Activated CD4-positive, alpha-beta T cell treated with anti-CD3 and anti-CD28 coated beads for 36 hours (primary cell): ENCODE measurements at regions not wholly inside any gene's neighbourhood (a gene's known extent, or its start where the extent isn't known, plus 50 kb on each side); places are given as distances from the start of the nearest gene placed in this dataset.
"Not testable (repeated sequence)": the region's sequence is repeated elsewhere in the genome, so short reads cannot be mapped to it uniquely, and the experiment has no call there.

Source experiments
- ATAC-seq: fragments of 200-7000 bp; cut with Tn5 transposase; one replicate; pipeline ENCODE4 v1.10.0; 2021; ENCODE audit warnings: mild to moderate bottlenecking, moderate library complexity
- CTCF ChIA-PET: fragments of 350-600 bp; sonication (Branson Sonifier 250); formaldehyde crosslinking; loops from one replicate; lab custom pipeline; 2021; ENCODE audit warnings: antibody characterized with exemption; lab: Charles Lee
- POLR2A ChIA-PET: fragments of 350-600 bp; sonication (Branson Sonifier 250); formaldehyde crosslinking; loops from one replicate; lab custom pipeline; 2021; ENCODE audit warnings: antibody characterized with exemption, inconsistent platforms; lab: Charles Lee
- DNase-seq: peaks from one replicate; pipeline ENCODE4 v3.0.0-alpha.2; 2020
- H3K27ac Mint-ChIP-seq: one replicate; pipeline ENCODE4 v1.8.0; 2021; ENCODE audit warnings: mixed read lengths
- H3K27me3 Mint-ChIP-seq: one replicate; pipeline ENCODE4 v1.8.0; 2021; ENCODE audit warnings: mixed read lengths
- H3K36me3 Mint-ChIP-seq: one replicate; pipeline ENCODE4 v1.8.0; 2021; ENCODE audit warnings: low read depth, mixed read lengths
- H3K4me1 Mint-ChIP-seq: one replicate; pipeline ENCODE4 v1.8.0; 2021; ENCODE audit warnings: mixed read lengths
- H3K4me3 Mint-ChIP-seq: one replicate; pipeline ENCODE4 v1.8.0; 2021; ENCODE audit warnings: mild to moderate bottlenecking, moderate library complexity, mixed read lengths
- H3K9me3 Mint-ChIP-seq: one replicate; pipeline ENCODE4 v1.8.0; 2021; ENCODE audit warnings: low read depth, mixed read lengths
- intact Hi-C, 2 experiments: fragments of 100-400 bp; cut with DNase I in 1 of 2; cut with micrococcal nuclease in 1 of 2; formaldehyde crosslinking; loops; one replicate each; pipeline versions ENCODE4 v1.14.2 to v1.15.1; 2022 to 2024; cut with DNase I, micrococcal nuclease

DNA sequence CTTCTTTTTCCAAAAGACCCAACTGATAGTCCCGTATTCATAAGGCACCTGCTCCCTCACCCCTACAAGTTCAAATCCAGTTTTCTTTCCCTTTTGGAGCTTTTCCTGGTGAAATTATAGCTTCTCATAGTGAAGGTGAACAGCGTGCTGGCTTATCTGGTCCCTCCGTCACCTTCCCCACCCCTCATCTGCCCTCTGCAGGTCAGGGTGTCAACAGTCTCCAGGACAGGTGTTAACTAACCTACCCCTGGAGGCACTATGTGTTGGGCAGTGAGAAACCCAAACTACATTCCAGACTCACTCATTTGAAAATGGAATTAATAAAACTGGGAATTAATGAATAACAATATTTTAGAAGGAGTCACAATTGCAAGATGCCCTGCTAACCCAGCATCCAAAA, 109.0 kb upstream of the TAS2R1 start:
- Mint-ChIP-seq H3K27ac (no peak overlapping the region), H3K36me3 (no peaks in the 10 kb centered on the region), H3K9me3 (peaks cover 3% of the 10 kb centered on the region), H3K4me1 (no peaks in the 10 kb centered on the region), H3K27me3 (no peaks in the 10 kb centered on the region), H3K4me3 (no peak overlapping the region)
- ChIA-PET POLR2A (no interaction called here), CTCF (no interaction called here)
- DNase-seq (no peak), ATAC-seq (no peak)
- intact Hi-C loops, result no loop called here

- ATAC-seq (no peak), DNase-seq (no peak)
- POLR2A ChIA-PET, result no interaction called here
- Mint-ChIP-seq H3K27me3 (no peaks in the 10 kb centered on the region), H3K36me3 (no peaks in the 10 kb centered on the region), H3K27ac (no peak overlapping the region), H3K9me3 (peaks cover 3% of the 10 kb centered on the region), H3K4me3 (no peak overlapping the region), H3K4me1 (no peaks in the 10 kb centered on the region)
- intact Hi-C loops, result no loop called here
- CTCF ChIA-PET, result no interaction called here
These were observed 107.1 kb upstream of the TAS2R1 start for GRCh38 chr5:9737265-9737664.

DNA sequence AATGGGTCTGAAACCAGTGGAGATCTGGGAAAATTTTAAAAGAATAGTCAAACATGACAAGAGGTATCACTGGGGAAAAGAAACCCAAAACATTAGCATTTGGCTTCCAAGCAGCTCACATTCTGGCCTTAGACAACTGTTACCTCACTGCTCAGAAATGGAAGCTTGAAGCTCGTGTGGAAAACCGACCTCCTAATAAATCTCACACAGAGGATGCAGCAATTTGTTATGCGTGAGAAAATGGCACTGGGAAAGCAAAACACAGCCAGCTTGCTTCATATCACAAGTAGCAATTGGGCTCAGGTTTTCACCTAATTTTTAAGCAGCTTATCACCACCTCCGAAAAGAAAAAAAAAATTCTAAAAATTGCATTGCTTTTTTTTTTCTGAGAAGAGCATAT, 103.3 kb upstream of the TAS2R1 start:
- H3K9me3 Mint-ChIP-seq, result peaks cover 8% of the 10 kb centered on the region
- intact Hi-C loops, result no loop called here
- H3K27me3 Mint-ChIP-seq, result no peaks in the 10 kb centered on the region
- no peak overlapping the region for H3K4me3 Mint-ChIP-seq
- ChIA-PET CTCF (no interaction called here), POLR2A (no interaction called here)
- no peak overlapping the region for H3K27ac Mint-ChIP-seq
- H3K4me1 Mint-ChIP-seq, result no peaks in the 10 kb centered on the region
- no peaks in the 10 kb centered on the region for H3K36me3 Mint-ChIP-seq
- ATAC-seq (no peak), DNase-seq (no peak)

DNA sequence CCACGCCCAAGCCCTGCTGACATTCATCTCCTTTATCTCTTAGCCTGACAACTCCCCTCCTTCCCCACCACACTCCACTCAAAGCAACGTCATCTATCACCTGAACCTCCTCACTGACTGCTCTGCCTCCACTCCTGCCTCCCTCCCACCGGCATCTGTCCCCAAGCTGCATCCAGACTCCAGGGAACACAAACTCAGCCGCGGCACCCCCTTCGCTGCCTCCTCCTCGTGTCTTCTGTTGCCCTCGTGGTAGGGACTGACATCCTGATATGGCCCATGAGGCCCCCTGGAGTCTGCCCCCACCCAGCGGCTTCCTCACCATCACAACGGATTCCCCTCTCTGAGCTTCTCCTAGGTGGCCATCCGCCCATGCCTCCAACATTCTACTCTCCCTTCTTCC, 101.0 kb upstream of the TAS2R1 start:
- CTCF ChIA-PET, result no interaction called here
- Mint-ChIP-seq H3K36me3 (no peaks in the 10 kb centered on the region), H3K27ac (no peak overlapping the region), H3K4me1 (no peaks in the 10 kb centered on the region), H3K4me3 (no peak overlapping the region), H3K9me3 (peaks cover 11% of the 10 kb centered on the region), H3K27me3 (no peaks in the 10 kb centered on the region)
- POLR2A ChIA-PET, result no interaction called here
- no peak for DNase-seq
- no peak for ATAC-seq
- intact Hi-C loops, result no loop called here

GRCh38 chr5:9728261-9728660, 98.1 kb upstream of the TAS2R1 start:
- no peak overlapping the region for H3K4me3 Mint-ChIP-seq
- intact Hi-C loops, result no loop called here
- peaks cover 8% of the 10 kb centered on the region for H3K9me3 Mint-ChIP-seq
- H3K36me3 Mint-ChIP-seq, result no peaks in the 10 kb centered on the region
- DNase-seq (no peak), ATAC-seq (no peak)
- no peaks in the 10 kb centered on the region for H3K27me3 Mint-ChIP-seq
- no peaks in the 10 kb centered on the region for H3K4me1 Mint-ChIP-seq
- ChIA-PET POLR2A (no interaction called here), CTCF (no interaction called here)
- H3K27ac Mint-ChIP-seq, result no peak overlapping the region

DNA sequence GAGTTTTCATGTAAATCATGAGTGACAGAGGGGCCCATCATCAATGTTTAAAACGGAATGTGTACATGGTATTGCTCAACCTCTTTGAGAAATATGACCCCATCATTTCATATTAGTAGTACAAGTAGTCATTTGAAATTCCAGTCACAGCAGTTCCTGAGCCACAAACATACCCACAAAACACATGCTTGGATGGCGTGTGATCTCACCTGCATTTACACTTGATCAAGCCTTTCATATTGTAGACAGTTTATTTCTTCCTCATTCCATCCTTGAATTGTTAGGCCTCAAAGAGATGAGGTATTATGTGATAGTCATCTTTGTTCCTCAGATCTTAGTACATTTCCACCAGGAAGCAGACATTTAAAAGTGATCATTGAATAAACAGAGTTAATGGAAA, 96.8 kb upstream of the TAS2R1 start:
- no peak for DNase-seq
- ChIA-PET POLR2A (no interaction called here), CTCF (no interaction called here)
- no peaks in the 10 kb centered on the region for H3K4me1 Mint-ChIP-seq
- peaks cover 8% of the 10 kb centered on the region for H3K9me3 Mint-ChIP-seq
- no peaks in the 10 kb centered on the region for H3K27me3 Mint-ChIP-seq
- intact Hi-C loops, result no loop called here
- ATAC-seq, result no peak
- H3K27ac Mint-ChIP-seq, result no peak overlapping the region
- no peaks in the 10 kb centered on the region for H3K36me3 Mint-ChIP-seq
- no peak overlapping the region for H3K4me3 Mint-ChIP-seq

- POLR2A ChIA-PET, H3K4me3 Mint-ChIP-seq, H3K27ac Mint-ChIP-seq, intact Hi-C loops, H3K9me3 Mint-ChIP-seq, H3K27me3 Mint-ChIP-seq, ATAC-seq, DNase-seq, H3K4me1 Mint-ChIP-seq, H3K36me3 Mint-ChIP-seq: not testable (repeated sequence)
- CTCF ChIA-PET, result interaction anchor here (1.2 kb wide), 1 partner anchor 17 kb away, joined by 3 read pairs; no protein-coding TSS in a partner anchor
These were observed 95.1 kb upstream of the TAS2R1 start for GRCh38 chr5:9725265-9725664.

DNA sequence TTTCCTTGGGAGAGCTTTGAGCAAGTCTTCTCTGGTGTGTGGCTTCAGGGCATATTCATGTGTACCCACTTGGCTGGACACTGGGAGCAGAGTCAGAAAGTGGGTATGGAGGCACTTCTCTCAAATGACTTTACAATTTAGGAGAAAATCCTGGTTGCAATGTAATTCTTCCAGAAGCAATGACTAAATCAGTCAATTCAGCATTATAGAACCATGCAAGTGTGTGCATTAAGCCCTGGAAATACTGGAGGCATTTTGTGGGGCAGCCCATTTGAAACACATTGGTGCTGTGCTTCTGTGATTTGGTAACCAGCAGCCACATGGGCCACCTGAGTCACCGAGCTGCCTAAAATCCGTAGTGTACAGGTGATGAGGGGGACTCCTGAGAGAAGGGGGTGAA, 94.6 kb upstream of the TAS2R1 start:
- Mint-ChIP-seq H3K27ac (no peak overlapping the region), H3K4me1 (no peaks in the 10 kb centered on the region), H3K27me3 (no peaks in the 10 kb centered on the region), H3K4me3 (no peak overlapping the region), H3K36me3 (no peaks in the 10 kb centered on the region), H3K9me3 (peaks cover 7% of the 10 kb centered on the region)
- CTCF ChIA-PET, result no interaction called here
- POLR2A ChIA-PET, result no interaction called here
- DNase-seq, result no peak
- ATAC-seq, result no peak
- intact Hi-C loops, result no loop called here

- ATAC-seq, result no peak
- Mint-ChIP-seq H3K9me3 (peaks cover 4% of the 10 kb centered on the region), H3K4me1 (no peaks in the 10 kb centered on the region), H3K36me3 (no peaks in the 10 kb centered on the region), H3K4me3 (no peak overlapping the region), H3K27ac (no peak overlapping the region), H3K27me3 (no peaks in the 10 kb centered on the region)
- ChIA-PET POLR2A (no interaction called here), CTCF (no interaction called here)
- intact Hi-C loops, result no loop called here
- DNase-seq, result no peak
These were observed 92.5 kb upstream of the TAS2R1 start for GRCh38 chr5:9722601-9723180.

GRCh38 chr5:9721161-9721560, 91.0 kb upstream of the TAS2R1 start:
- POLR2A ChIA-PET, result no interaction called here
- Mint-ChIP-seq H3K4me1 (no peaks in the 10 kb centered on the region), H3K9me3 (peaks cover 4% of the 10 kb centered on the region), H3K27ac (no peak overlapping the region), H3K4me3 (no peak overlapping the region), H3K27me3 (no peaks in the 10 kb centered on the region), H3K36me3 (no peaks in the 10 kb centered on the region)
- no peak for DNase-seq
- intact Hi-C loops, result no loop called here
- ATAC-seq, result no peak
- CTCF ChIA-PET, result no interaction called here

DNA sequence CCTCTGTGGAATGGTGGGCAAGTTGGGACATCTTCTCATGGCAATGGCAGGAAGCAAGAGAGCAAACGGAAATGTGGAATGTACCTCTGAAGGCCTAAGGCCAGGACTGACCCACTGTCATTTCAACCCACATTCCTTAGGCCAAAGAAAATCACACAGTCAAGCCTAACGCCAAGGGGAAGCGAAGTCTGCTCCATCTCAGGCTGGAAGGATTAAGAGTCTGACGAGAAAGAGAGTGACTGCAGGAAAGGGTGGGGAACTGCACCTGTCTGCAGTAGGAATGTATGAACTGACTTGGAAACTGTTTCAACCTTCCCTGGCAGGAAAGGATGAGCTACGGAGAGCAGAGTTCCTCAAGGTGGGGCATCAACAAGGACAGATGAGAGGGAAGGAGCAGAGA, 90.2 kb upstream of the TAS2R1 start:
- Mint-ChIP-seq H3K36me3 (no peaks in the 10 kb centered on the region), H3K27ac (no peak overlapping the region), H3K4me1 (no peaks in the 10 kb centered on the region), H3K4me3 (no peak overlapping the region), H3K9me3 (peaks cover 4% of the 10 kb centered on the region), H3K27me3 (no peaks in the 10 kb centered on the region)
- CTCF ChIA-PET, result no interaction called here
- no peak for DNase-seq
- ATAC-seq, result no peak
- intact Hi-C loops, result no loop called here
- POLR2A ChIA-PET, result no interaction called here

- Mint-ChIP-seq H3K27ac (no peak overlapping the region), H3K27me3 (no peaks in the 10 kb centered on the region), H3K36me3 (no peaks in the 10 kb centered on the region), H3K4me3 (no peak overlapping the region), H3K9me3 (peaks cover 4% of the 10 kb centered on the region), H3K4me1 (no peaks in the 10 kb centered on the region)
- ChIA-PET POLR2A (no interaction called here), CTCF (no interaction called here)
- ATAC-seq (no peak), DNase-seq (no peak)
- intact Hi-C loops, result no loop called here
These were observed 86.7 kb upstream of the TAS2R1 start for GRCh38 chr5:9716838-9717281.

DNA sequence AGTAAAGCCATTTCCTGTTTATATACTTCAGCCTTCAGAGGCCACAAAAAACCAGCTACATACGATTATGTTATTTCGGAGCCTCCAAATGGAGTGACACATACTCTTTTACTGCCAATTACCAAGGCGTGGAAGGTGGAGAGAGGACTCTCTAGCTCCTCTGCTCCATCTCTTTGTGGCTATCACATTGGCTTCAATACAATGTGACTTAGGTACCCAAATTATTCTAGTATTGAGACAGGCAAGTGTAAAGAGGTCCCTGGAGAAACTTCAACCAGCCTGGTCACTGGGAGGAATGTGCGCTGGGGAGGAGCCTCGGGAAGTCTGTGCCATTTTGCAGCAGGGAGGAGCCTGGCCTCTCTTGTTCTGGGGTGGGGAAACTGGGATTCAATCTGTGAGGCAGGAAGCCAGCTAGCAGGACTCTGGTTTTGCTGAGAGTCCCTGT, 85.8 kb upstream of the TAS2R1 start:
- Mint-ChIP-seq H3K27me3 (no peaks in the 10 kb centered on the region), H3K9me3 (peaks cover 4% of the 10 kb centered on the region), H3K36me3 (no peaks in the 10 kb centered on the region), H3K27ac (no peak overlapping the region), H3K4me1 (no peaks in the 10 kb centered on the region), H3K4me3 (no peak overlapping the region)
- intact Hi-C loops, result no loop called here
- DNase-seq (no peak), ATAC-seq (no peak)
- POLR2A ChIA-PET, result no interaction called here
- CTCF ChIA-PET, result no interaction called here
